Neural progenitor cell (in vitro differentiated cells): ENCODE measurements at regions not wholly inside any gene's neighbourhood (a gene's known extent, or its start where the extent isn't known, plus 50 kb on each side); places are given as distances from the start of the nearest gene placed in this dataset.

ENCODE experiments used
- EZH2 ChIP-seq: fragments of 200-600 bp; sonication (generic); IDR thresholded peaks from 2 replicates; pipeline ENCODE4 v1.6.1; 2017; ENCODE audit warnings: antibody characterized with exemption, mild to moderate bottlenecking, moderate library complexity
- EZH2phosphoT487 ChIP-seq: fragments of 200-600 bp; sonication (generic); IDR thresholded peaks from 2 replicates; pipeline ENCODE4 v1.6.1; 2017; ENCODE audit warnings: antibody characterized with exemption
- TF ChIP-seq, protein P1 (sequence below): fragments of 200-600 bp; sonication (generic); IDR thresholded peaks from 2 replicates; pipeline ENCODE4 v1.5.1; 2017; ENCODE audit warnings: antibody characterized with exemption, mild to moderate bottlenecking

DNA sequence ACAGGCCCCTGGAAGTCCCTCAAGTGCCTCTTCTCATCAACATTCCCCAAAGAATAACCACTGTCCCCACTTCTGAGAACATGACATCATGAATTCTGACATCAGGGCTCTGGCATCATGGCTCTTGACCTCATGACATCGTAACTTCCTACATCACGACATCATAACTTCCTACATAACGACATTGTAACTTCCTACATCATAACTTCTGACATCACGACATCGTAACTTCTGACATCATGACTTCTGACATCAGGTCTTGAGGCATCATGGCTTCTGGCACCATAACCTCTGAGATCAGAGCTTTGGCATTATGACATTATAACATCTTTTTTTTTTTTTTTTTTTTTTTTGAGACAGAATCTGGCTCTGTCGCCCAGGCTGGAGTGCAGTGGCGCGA, 66.7 kb upstream of the FAM20C start:
- TF ChIP-seq, protein P1, sequence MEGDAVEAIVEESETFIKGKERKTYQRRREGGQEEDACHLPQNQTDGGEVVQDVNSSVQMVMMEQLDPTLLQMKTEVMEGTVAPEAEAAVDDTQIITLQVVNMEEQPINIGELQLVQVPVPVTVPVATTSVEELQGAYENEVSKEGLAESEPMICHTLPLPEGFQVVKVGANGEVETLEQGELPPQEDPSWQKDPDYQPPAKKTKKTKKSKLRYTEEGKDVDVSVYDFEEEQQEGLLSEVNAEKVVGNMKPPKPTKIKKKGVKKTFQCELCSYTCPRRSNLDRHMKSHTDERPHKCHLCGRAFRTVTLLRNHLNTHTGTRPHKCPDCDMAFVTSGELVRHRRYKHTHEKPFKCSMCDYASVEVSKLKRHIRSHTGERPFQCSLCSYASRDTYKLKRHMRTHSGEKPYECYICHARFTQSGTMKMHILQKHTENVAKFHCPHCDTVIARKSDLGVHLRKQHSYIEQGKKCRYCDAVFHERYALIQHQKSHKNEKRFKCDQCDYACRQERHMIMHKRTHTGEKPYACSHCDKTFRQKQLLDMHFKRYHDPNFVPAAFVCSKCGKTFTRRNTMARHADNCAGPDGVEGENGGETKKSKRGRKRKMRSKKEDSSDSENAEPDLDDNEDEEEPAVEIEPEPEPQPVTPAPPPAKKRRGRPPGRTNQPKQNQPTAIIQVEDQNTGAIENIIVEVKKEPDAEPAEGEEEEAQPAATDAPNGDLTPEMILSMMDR = no peak
- no peak for TF ChIP-seq EZH2phosphoT487
- no peak for TF ChIP-seq EZH2
